DOHH2 (cell line): ENCODE measurements at regions not wholly inside any gene's neighbourhood (a gene's known extent, or its start where the extent isn't known, plus 50 kb on each side); places are given as distances from the start of the nearest gene placed in this dataset.

Experiments
- EZH2phosphoT487 ChIP-seq: fragments of 200-600 bp; sonication (generic); IDR thresholded peaks from 2 replicates; pipeline ENCODE4 v1.6.1; 2017; ENCODE audit warnings: borderline replicate concordance, mild to moderate bottlenecking, antibody characterized with exemption, low read length, moderate library complexity, mixed read lengths
- TF ChIP-seq, protein P1 (sequence below): fragments of 200-600 bp; sonication (generic); IDR thresholded peaks from one replicate; pipeline ENCODE4 v1.5.1; 2014; ENCODE audit warnings: antibody characterized with exemption, mild to moderate bottlenecking, low read depth, low read length; ENCODE audit not compliant: poor library complexity, severe bottlenecking

DNA sequence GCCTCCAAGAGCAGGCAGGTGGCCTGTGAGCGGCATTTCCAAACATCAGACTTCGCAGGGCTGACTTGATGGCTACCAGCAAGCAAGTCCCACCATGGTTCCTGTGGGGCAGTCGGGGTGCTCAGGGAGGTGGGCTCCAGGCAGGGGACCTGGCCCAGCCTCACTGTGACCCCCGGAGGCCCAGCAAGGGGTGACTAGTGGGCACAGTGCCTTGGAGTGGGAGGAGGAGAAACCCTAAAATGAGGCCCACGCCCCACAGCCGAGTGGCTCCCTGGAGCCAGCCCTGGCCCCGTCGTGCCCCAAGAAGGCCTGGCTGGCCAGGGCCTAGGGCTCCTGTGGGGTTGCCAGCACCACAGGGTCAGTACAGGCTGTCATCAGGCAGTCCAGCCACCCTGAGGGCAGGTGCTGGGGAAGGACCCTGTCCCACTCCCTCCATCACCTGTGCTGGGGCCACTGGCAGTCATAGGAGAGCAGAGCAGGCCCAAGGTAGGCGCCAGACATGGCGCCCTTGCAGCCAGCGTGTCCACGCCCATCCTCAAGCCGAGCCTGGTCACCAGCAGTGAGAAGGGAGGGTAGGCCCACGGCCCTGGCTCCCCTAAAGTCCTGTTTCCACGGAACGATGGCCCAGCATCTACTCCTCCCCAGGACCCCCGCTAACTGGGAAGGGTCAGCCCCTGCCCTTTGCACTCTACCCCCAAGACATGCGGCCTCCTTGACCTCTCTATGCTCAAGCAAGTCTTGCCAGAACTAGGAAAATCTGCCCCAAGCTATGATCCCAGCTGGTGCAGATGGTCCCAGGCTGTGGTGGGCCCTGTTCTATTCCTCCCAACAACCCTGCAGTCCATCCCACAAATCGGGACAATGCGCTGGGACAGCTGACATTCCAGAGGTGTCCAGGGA, 144.2 kb upstream of the C14orf180 start:
- TF ChIP-seq, protein P1, sequence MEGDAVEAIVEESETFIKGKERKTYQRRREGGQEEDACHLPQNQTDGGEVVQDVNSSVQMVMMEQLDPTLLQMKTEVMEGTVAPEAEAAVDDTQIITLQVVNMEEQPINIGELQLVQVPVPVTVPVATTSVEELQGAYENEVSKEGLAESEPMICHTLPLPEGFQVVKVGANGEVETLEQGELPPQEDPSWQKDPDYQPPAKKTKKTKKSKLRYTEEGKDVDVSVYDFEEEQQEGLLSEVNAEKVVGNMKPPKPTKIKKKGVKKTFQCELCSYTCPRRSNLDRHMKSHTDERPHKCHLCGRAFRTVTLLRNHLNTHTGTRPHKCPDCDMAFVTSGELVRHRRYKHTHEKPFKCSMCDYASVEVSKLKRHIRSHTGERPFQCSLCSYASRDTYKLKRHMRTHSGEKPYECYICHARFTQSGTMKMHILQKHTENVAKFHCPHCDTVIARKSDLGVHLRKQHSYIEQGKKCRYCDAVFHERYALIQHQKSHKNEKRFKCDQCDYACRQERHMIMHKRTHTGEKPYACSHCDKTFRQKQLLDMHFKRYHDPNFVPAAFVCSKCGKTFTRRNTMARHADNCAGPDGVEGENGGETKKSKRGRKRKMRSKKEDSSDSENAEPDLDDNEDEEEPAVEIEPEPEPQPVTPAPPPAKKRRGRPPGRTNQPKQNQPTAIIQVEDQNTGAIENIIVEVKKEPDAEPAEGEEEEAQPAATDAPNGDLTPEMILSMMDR = no peak
- no peak for TF ChIP-seq EZH2phosphoT487
